NCI-H82 (cell line): ENCODE measurements at regions not wholly inside any gene's neighbourhood (a gene's known extent, or its start where the extent isn't known, plus 50 kb on each side); places are given as distances from the start of the nearest gene placed in this dataset.

Source experiments
- DNase-seq: peaks from one replicate; lab custom pipeline; 2025; lab: John Stamatoyannopoulos, UW

GRCh38 chr20:16174311-16174710 lies 398.9 kb downstream of the KIF16B start:
- DNase-seq = no peak

GRCh38 chr20:16173044-16173443 lies 400.2 kb downstream of the KIF16B start:
- no peak for DNase-seq

- no peak for DNase-seq
Observed at GRCh38 chr20:16171180-16171579, 402.1 kb downstream of the KIF16B start.

DNA sequence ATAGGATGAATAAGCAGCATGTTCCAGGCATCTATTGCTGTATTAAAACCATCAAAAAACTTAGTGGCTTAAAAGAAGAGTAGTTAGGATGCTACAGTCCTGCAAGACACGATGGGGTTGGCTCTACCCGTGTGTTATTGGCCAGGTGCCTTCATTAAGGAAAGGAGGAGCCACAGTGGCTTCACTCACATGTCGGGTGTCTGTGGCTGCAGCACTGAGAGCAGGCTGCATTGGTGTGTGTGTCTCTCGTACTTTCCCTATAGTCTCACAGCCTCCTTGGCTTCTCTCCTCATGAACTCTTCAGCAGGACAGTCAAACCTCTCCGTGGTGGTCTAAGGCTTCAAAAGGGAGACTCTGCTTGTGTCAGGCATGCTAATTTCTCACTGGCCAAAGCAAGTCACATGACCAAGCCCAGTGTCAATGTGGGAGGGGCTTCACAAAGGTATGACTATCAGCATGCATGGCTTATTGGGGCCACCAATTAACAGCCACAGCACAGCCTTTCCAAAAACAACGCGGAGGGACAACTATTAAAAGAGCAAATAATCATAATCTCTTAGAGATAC lies 402.8 kb downstream of the KIF16B start:
- DNase-seq = no peak

DNA sequence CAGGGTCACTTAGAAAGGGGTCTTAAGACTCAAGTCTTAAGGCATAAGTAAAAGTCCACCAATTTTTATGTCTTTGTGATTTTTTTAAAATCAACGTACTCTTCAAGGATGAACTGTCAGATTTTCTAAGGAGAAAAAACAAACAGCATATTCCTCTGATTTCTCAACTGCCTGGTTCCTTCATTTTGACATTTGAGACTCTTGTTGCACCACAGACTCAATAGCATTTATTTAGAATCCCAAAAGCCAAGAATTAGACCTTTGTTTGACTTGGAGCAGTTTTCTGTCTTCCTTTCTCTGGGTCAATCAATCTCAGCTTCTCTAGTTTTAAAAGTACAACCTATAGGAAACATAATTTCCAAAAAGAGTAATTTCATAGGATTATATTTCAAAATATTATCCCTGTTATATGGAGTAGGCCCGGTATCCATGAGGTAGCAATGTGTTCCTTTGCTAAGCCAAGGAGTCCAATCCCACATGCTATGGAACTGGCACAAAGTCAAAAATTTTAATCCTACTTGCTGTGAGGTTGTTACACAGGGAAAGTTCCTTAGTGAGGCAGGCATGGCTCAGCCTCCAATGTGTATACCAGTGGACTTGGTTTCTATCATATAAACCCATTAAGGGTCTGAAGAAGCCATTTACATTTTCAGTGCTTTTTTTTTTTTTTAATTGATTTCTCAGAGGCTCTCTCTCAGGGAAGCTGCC lies 405.7 kb downstream of the KIF16B start:
- DNase-seq = peak; percentile 87

GRCh38 chr20:16166737-16167136 lies 406.5 kb downstream of the KIF16B start:
- DNase-seq = peak; percentile 69

DNA sequence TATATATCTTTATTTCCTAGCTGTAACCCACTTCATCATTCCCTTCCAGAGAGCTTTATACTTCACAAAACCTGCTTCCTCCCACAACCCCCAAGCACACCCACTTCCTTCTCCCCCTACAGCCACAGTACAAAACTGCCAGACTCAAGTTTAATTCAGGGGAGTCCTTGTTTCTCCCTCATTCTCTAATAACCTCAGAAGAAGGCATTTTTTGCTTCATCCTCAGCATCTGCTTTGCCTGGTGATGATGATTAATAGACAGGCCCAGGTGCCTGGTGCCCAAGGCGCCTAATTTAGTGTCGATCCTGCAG lies 414.3 kb downstream of the KIF16B start:
- DNase-seq = no peak

GRCh38 chr20:16158090-16158975 lies 414.9 kb downstream of the KIF16B start:
- DNase-seq = no peak

- no peak for DNase-seq
Observed at GRCh38 chr20:16147916-16148315, 425.3 kb downstream of the KIF16B start.

- DNase-seq = peak; percentile 4
Observed at GRCh38 chr20:16147216-16147615, 426.0 kb downstream of the KIF16B start.

- no peak for DNase-seq
Observed at GRCh38 chr20:16145919-16146318, 427.3 kb downstream of the KIF16B start.

- no peak for DNase-seq
Observed at GRCh38 chr20:16143596-16143995, 429.7 kb downstream of the KIF16B start.

- DNase-seq = no peak
Observed at GRCh38 chr20:16135630-16136029, 437.6 kb downstream of the KIF16B start.

- DNase-seq = no peak
Observed at GRCh38 chr20:16132036-16132798, 441.0 kb downstream of the KIF16B start.

DNA sequence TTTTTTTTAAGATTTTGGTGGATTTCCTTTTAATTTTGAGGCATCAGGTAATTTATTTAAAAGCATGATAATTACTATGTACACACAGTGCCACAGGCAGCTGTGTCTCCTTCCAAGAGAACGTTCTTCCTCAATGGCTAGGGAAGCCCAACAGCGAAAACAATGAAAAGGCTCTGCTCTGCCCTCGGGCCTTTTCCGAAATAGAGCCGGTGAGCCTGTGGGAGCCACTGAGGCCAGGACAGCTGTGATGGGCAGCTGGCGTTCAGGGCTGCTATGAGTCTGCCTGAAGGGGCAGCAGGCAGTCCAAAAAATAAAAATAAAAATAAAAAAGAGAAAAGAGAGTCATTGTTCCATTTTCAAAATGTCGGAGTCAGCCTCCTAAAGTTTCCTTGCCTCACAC lies 443.8 kb downstream of the KIF16B start:
- no peak for DNase-seq

GRCh38 chr20:16128538-16129106 lies 444.6 kb downstream of the KIF16B start:
- DNase-seq = no peak

- DNase-seq = no peak
Observed at GRCh38 chr20:16125816-16126215, 447.4 kb downstream of the KIF16B start.

- DNase-seq = no peak
Observed at GRCh38 chr20:16124911-16125776, 448.1 kb downstream of the KIF16B start.

GRCh38 chr20:16124491-16124890 lies 448.8 kb downstream of the KIF16B start:
- DNase-seq = no peak

- no peak for DNase-seq
Observed at GRCh38 chr20:16123623-16124022, 449.6 kb downstream of the KIF16B start.

DNA sequence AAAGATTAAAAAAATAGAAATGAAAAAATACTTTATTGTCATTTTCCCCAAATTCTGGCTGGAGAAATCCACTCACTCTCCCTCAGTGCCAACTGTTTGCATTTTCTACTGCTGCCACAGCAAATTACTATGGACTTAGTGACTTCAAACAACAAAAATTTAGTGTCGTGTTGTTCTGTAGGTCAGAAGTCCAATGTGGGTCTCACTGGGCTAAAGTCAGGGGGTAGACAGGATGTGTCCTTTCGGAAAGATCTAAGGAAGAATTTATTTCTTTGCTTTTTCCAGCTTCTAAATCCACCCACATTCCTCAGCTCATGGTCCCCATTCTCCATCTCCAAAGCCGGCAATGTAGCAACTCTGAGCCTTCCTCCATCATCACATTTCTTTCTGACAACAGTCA lies 453.3 kb downstream of the KIF16B start:
- DNase-seq = no peak
